WTC11 (cell line): ENCODE measurements at regions not wholly inside any gene's neighbourhood (a gene's known extent, or its start where the extent isn't known, plus 50 kb on each side); places are given as distances from the start of the nearest gene placed in this dataset.

ENCODE experiments used
- CBFB ChIP-seq: sonication (generic); formaldehyde crosslinking; IDR thresholded peaks from 2 replicates; pipeline ENCODE4 v1.8.1; 2022; ENCODE audit warnings: mild to moderate bottlenecking, low read depth, missing genetic modification reagents
- NR1H2 ChIP-seq: sonication (generic); formaldehyde crosslinking; IDR thresholded peaks from 2 replicates; pipeline ENCODE4 v1.9.0; 2021; ENCODE audit warnings: mild to moderate bottlenecking, moderate library complexity, missing genetic modification reagents
- SP1 ChIP-seq: sonication (generic); formaldehyde crosslinking; conservative IDR thresholded peaks from 2 replicates; pipeline ENCODE4 v1.8.1; 2022; ENCODE audit warnings: missing genetic modification reagents
- ZNF121 ChIP-seq: sonication (generic); formaldehyde crosslinking; IDR thresholded peaks from 2 replicates; pipeline ENCODE4 v1.8.0; 2023; ENCODE audit warnings: missing genetic modification reagents
- TF ChIP-seq, protein P1 (sequence below): fragments of 200-600 bp; IDR thresholded peaks from 2 replicates; pipeline ENCODE4 v1.8.0; 2022; ENCODE audit warnings: antibody characterized with exemption
- TF ChIP-seq, protein P2 (sequence below): sonication (generic); formaldehyde crosslinking; IDR thresholded peaks from 2 replicates; pipeline ENCODE4 v1.8.1; 2022; ENCODE audit warnings: missing genetic modification reagents, borderline replicate concordance
- TF ChIP-seq, protein P3 (sequence below): sonication (generic); formaldehyde crosslinking; IDR thresholded peaks from 2 replicates; pipeline ENCODE4 v1.8.0; 2022; ENCODE audit warnings: mild to moderate bottlenecking, missing genetic modification reagents
- TF ChIP-seq, protein P4 (sequence below): sonication (generic); formaldehyde crosslinking; conservative IDR thresholded peaks from 2 replicates; pipeline ENCODE4 v1.8.1; 2022; ENCODE audit warnings: mild to moderate bottlenecking, missing genetic modification reagents

DNA sequence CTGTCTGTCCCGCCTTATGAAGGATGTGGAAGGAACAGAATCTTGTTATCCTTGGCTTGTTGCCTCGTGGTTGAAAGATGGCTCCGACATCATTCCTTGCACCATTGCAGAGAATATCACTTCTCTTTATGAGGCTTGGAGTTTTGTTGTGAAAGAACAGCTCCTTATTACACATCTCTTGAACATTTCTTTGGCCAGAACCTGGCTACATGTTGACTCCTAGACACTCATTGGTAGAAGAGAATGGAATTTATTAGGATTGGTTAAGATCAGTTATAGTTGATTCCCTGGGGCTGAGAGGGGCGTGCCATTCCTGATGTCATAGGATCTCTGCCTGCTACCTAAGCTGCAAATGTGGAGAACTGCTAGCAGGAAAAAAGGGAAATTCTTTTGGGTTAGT lies 180.5 kb upstream of the CTBP2 start:
- TF ChIP-seq, protein P1, sequence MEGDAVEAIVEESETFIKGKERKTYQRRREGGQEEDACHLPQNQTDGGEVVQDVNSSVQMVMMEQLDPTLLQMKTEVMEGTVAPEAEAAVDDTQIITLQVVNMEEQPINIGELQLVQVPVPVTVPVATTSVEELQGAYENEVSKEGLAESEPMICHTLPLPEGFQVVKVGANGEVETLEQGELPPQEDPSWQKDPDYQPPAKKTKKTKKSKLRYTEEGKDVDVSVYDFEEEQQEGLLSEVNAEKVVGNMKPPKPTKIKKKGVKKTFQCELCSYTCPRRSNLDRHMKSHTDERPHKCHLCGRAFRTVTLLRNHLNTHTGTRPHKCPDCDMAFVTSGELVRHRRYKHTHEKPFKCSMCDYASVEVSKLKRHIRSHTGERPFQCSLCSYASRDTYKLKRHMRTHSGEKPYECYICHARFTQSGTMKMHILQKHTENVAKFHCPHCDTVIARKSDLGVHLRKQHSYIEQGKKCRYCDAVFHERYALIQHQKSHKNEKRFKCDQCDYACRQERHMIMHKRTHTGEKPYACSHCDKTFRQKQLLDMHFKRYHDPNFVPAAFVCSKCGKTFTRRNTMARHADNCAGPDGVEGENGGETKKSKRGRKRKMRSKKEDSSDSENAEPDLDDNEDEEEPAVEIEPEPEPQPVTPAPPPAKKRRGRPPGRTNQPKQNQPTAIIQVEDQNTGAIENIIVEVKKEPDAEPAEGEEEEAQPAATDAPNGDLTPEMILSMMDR, result no peak
- TF ChIP-seq CBFB (CRISPR knock-in tag) (no peak), SP1 (CRISPR knock-in tag) (no peak), NR1H2 (CRISPR knock-in tag) (no peak), ZNF121 (CRISPR knock-in tag) (no peak)
- TF ChIP-seq, protein P2, sequence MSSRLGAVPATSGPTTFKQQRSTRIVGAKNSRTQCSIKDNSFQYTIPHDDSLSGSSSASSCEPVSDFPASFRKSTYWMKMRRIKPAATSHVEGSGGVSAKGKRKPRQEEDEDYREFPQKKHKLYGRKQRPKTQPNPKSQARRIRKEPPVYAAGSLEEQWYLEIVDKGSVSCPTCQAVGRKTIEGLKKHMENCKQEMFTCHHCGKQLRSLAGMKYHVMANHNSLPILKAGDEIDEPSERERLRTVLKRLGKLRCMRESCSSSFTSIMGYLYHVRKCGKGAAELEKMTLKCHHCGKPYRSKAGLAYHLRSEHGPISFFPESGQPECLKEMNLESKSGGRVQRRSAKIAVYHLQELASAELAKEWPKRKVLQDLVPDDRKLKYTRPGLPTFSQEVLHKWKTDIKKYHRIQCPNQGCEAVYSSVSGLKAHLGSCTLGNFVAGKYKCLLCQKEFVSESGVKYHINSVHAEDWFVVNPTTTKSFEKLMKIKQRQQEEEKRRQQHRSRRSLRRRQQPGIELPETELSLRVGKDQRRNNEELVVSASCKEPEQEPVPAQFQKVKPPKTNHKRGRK (CRISPR knock-in tag), result no peak
- TF ChIP-seq, protein P3, sequence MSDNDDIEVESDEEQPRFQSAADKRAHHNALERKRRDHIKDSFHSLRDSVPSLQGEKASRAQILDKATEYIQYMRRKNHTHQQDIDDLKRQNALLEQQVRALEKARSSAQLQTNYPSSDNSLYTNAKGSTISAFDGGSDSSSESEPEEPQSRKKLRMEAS (CRISPR knock-in tag), result no peak
- TF ChIP-seq, protein P4, sequence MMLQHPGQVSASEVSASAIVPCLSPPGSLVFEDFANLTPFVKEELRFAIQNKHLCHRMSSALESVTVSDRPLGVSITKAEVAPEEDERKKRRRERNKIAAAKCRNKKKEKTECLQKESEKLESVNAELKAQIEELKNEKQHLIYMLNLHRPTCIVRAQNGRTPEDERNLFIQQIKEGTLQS (CRISPR knock-in tag), result no peak
